ENCODE measurements at regions not wholly inside any gene's neighbourhood (a gene's known extent, or its start where the extent isn't known, plus 50 kb on each side); places are given as distances from the start of the nearest gene placed in this dataset.

DNA sequence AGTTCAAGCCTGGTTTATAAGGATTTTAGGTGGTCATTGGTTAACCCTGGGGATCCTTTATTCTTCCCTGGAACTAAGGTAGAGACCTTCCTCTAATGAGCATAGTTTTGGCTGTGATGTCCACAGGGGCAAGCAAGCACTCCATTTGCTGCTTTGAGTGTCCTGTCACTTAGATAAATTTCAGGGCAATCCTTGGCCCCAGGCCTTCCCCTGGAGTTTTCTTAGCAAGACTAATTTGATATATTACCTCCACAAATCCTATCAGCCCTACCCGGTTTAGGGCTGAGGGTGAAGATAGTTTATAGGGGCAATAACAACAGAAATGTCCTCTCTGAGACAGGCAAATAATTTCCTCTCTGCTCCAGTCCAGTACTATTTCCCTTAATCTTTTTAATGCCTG, 166.6 kb downstream of the CYYR1 start:
- POLR2A ChIA-PET (ENCODE audit: unreplicated experiment) = no interaction called here
- peak overlapping the region; percentile 92 for H2AFZ ChIP-seq (ENCODE audit: low read length)

DNA sequence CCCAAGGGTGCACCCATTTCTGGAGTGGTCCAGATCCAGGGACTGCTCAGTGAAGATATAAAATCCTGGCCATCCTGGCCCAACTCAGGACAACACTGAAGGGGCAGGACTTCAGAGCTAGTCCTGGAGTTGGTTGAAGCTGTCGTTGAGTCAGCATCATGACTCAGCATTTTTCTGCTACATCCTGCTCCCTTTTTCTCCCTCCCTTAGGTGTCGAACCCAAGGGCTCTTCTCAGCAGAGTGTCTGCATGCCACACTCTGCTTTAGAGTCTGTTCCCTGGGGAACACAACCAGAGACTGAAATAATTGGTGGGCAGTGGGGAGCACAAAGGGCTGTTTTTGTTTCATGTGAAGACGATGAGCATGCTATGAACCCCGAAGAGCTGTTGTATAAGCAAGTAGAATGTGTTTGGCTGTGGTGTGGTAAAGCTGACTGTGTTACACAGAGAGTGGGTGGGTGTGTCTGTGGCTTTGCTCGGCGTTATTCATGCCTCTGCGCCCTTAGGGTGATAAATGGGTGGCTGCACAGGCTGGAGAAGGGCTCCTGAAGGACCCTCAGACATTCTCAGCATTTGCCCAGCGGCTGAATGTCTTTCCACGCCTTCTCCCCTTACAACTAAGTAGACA, 167.2 kb downstream of the CYYR1 start:
- no peaks in the 10 kb centered on the region for H3K36me3 ChIP-seq (ENCODE audit: low read depth, low read length)
- ChIA-PET POLR2A (ENCODE audit: unreplicated experiment) (no interaction called here), CTCF (no interaction called here)
- no peaks in the 10 kb centered on the region for H3K27me3 ChIP-seq (ENCODE audit: low read length)
- peak overlapping the region; percentile 85 for H3K4me2 ChIP-seq (ENCODE audit: low read length)
- TF ChIP-seq EZH2phosphoT487 (IDR thresholded peaks at IDR 0.05; ENCODE audit: borderline replicate concordance, low read length) = no peak
- no peak for TF ChIP-seq EZH2 (IDR thresholded peaks at IDR 0.05; ENCODE audit: low read length, unreplicated experiment)
- TF ChIP-seq, protein P1, sequence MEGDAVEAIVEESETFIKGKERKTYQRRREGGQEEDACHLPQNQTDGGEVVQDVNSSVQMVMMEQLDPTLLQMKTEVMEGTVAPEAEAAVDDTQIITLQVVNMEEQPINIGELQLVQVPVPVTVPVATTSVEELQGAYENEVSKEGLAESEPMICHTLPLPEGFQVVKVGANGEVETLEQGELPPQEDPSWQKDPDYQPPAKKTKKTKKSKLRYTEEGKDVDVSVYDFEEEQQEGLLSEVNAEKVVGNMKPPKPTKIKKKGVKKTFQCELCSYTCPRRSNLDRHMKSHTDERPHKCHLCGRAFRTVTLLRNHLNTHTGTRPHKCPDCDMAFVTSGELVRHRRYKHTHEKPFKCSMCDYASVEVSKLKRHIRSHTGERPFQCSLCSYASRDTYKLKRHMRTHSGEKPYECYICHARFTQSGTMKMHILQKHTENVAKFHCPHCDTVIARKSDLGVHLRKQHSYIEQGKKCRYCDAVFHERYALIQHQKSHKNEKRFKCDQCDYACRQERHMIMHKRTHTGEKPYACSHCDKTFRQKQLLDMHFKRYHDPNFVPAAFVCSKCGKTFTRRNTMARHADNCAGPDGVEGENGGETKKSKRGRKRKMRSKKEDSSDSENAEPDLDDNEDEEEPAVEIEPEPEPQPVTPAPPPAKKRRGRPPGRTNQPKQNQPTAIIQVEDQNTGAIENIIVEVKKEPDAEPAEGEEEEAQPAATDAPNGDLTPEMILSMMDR (conservative IDR thresholded peaks at IDR 0.05; ENCODE audit: low read depth, low read length) = no peak
- peaks cover 21% of the 10 kb centered on the region for H3K4me1 ChIP-seq (ENCODE audit: insufficient read depth, low read length)
- H4K20me1 ChIP-seq (ENCODE audit: low read length) = no peaks in the 10 kb centered on the region
- peak overlapping the region; percentile 75 for H3K27ac ChIP-seq (ENCODE audit: low read length)
- H3K9me3 ChIP-seq (ENCODE audit: low read length) = no peaks in the 10 kb centered on the region
- peak; percentile 93 for ATAC-seq
- peak overlapping the region; percentile 24; the same call in 1 of the 2 replicates for H3K9ac ChIP-seq (ENCODE audit: low read length)
- H3K9me2 ChIP-seq (replicated peaks; ENCODE audit: low read length) = no peaks in the 10 kb centered on the region
- H3K79me2 ChIP-seq (ENCODE audit: low read length) = no peaks in the 10 kb centered on the region
- DNase-seq = peak; percentile 88
- peak overlapping the region; percentile 92 for H2AFZ ChIP-seq (ENCODE audit: low read length)
- no peaks in the 10 kb centered on the region for H3F3A ChIP-seq (ENCODE audit: low read length, unreplicated experiment)
- intact Hi-C loops (cut with micrococcal nuclease) = no loop called here
- BruUV-seq (replicated peaks) = TSS peak; percentile 64
- peak overlapping the region; percentile 61 for H3K4me3 ChIP-seq (ENCODE audit: low read length)

More for the DNA sequence above, 166.6 kb downstream of the CYYR1 start:
- BruUV-seq (replicated peaks) = no TSS peak
- Histone ChIP-seq H4K20me1 (ENCODE audit: low read length) (no peaks in the 10 kb centered on the region), H3K9ac (ENCODE audit: low read length) (peak overlapping the region; percentile 24; the same call in 1 of the 2 replicates), H3K4me3 (ENCODE audit: low read length) (peak overlapping the region; percentile 61), H3K79me2 (ENCODE audit: low read length) (no peaks in the 10 kb centered on the region), H3K27ac (ENCODE audit: low read length) (peak overlapping the region; percentile 75), H3K9me3 (ENCODE audit: low read length) (no peaks in the 10 kb centered on the region), H3F3A (ENCODE audit: low read length, unreplicated experiment) (no peaks in the 10 kb centered on the region), H3K27me3 (ENCODE audit: low read length) (no peaks in the 10 kb centered on the region), H3K4me1 (ENCODE audit: insufficient read depth, low read length) (peaks cover 21% of the 10 kb centered on the region), H3K36me3 (ENCODE audit: low read depth, low read length) (no peaks in the 10 kb centered on the region), H3K9me2 (replicated peaks; ENCODE audit: low read length) (no peaks in the 10 kb centered on the region), H3K4me2 (ENCODE audit: low read length) (peak overlapping the region; percentile 85)
- DNase-seq (no peak), ATAC-seq (no peak; the same call in 1 of the 2 replicates)
- TF ChIP-seq EZH2phosphoT487 (IDR thresholded peaks at IDR 0.05; ENCODE audit: borderline replicate concordance, low read length) (no peak), EZH2 (IDR thresholded peaks at IDR 0.05; ENCODE audit: low read length, unreplicated experiment) (no peak)
- TF ChIP-seq, protein P1 (conservative IDR thresholded peaks at IDR 0.05; ENCODE audit: low read depth, low read length) = no peak
- intact Hi-C loops (cut with micrococcal nuclease) = no loop called here
- CTCF ChIA-PET = no interaction called here

DNA sequence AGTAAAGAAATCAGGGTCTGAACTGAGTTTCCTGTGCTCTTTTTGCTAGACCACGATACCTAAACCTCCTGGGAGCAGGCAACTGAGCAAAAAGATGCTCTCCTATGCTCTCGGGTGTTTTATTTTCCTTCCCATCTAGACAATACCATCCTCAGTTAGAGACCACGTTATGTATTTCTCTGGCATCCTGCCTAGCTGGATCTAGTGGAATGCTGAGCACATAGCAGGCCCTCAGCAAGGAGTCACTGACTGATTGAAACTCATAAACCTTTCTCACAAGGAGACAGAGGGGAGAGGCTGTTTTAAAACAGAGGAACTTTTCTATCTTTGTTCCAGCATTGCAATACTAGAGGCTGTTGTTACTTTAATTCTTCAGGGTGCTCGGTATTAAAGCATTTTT, 168.0 kb downstream of the CYYR1 start:
- H3K36me3 ChIP-seq (ENCODE audit: low read depth, low read length) = no peaks in the 10 kb centered on the region
- BruUV-seq (replicated peaks) = no TSS peak
- no peaks in the 10 kb centered on the region for H3K27me3 ChIP-seq (ENCODE audit: low read length)
- peaks cover 21% of the 10 kb centered on the region for H3K4me1 ChIP-seq (ENCODE audit: insufficient read depth, low read length)
- H3K79me2 ChIP-seq (ENCODE audit: low read length) = no peaks in the 10 kb centered on the region
- ChIA-PET POLR2A (ENCODE audit: unreplicated experiment) (no interaction called here), CTCF (no interaction called here)
- H2AFZ ChIP-seq (ENCODE audit: low read length) = peak overlapping the region; percentile 92; the same call in 1 of the 2 replicates
- no peaks in the 10 kb centered on the region for H3K9me2 ChIP-seq (replicated peaks; ENCODE audit: low read length)
- no peaks in the 10 kb centered on the region for H3F3A ChIP-seq (ENCODE audit: low read length, unreplicated experiment)
- H4K20me1 ChIP-seq (ENCODE audit: low read length) = no peaks in the 10 kb centered on the region
- H3K4me2 ChIP-seq (ENCODE audit: low read length) = peak overlapping the region; percentile 85; the same call in 1 of the 2 replicates
- DNase-seq (peak; percentile 42), ATAC-seq (peak; percentile 21; the same call in 1 of the 2 replicates)
- no peak overlapping the region for H3K9ac ChIP-seq (ENCODE audit: low read length)
- no peaks in the 10 kb centered on the region for H3K9me3 ChIP-seq (ENCODE audit: low read length)
- peak overlapping the region; percentile 75 for H3K27ac ChIP-seq (ENCODE audit: low read length)
- no peak overlapping the region for H3K4me3 ChIP-seq (ENCODE audit: low read length)
- TF ChIP-seq EZH2phosphoT487 (IDR thresholded peaks at IDR 0.05; ENCODE audit: borderline replicate concordance, low read length) (no peak), EZH2 (IDR thresholded peaks at IDR 0.05; ENCODE audit: low read length, unreplicated experiment) (no peak)
- TF ChIP-seq, protein P1 (conservative IDR thresholded peaks at IDR 0.05; ENCODE audit: low read depth, low read length) = no peak
- intact Hi-C loops (cut with micrococcal nuclease) = no loop called here
